Smooth muscle cell (in vitro differentiated cells): ENCODE measurements at regions not wholly inside any gene's neighbourhood (a gene's known extent, or its start where the extent isn't known, plus 50 kb on each side); places are given as distances from the start of the nearest gene placed in this dataset.

Experiments used
- DNase-seq: peaks from one replicate; lab custom pipeline; 2025; ENCODE audit not compliant: unreplicated experiment; lab: John Stamatoyannopoulos, UW
- H2AFZ ChIP-seq: fragments of 200-600 bp; sonication (generic); 2 replicates; pipeline ENCODE4 v1.6.0; 2016; ENCODE audit warnings: antibody characterized with exemption, low read depth, mild to moderate bottlenecking
- H3F3A ChIP-seq: fragments of 200-600 bp; sonication (generic); 2 replicates; pipeline ENCODE4 v1.6.0; 2017; ENCODE audit warnings: antibody characterized with exemption, low read depth
- H3K27ac ChIP-seq: fragments of 200-600 bp; sonication (generic); 2 replicates; pipeline ENCODE4 v1.5.1; 2016; ENCODE audit warnings: low read depth, mild to moderate bottlenecking
- H3K27me3 ChIP-seq: fragments of 200-600 bp; sonication (generic); 2 replicates; pipeline ENCODE4 v1.6.1; 2016; ENCODE audit warnings: low read depth, mild to moderate bottlenecking
- H3K36me3 ChIP-seq: fragments of 200-600 bp; sonication (generic); 2 replicates; pipeline ENCODE4 v1.5.1; 2016; ENCODE audit warnings: low read depth
- H3K4me1 ChIP-seq: fragments of 200-600 bp; sonication (generic); 2 replicates; pipeline ENCODE4 v1.5.1; 2016; ENCODE audit warnings: low read depth
- H3K4me2 ChIP-seq: fragments of 200-600 bp; sonication (generic); 2 replicates; pipeline ENCODE4 v1.6.0; 2016; ENCODE audit warnings: mild to moderate bottlenecking
- H3K4me3 ChIP-seq: fragments of 200-600 bp; sonication (generic); 2 replicates; pipeline ENCODE4 v1.5.1; 2016; ENCODE audit warnings: mild to moderate bottlenecking
- H3K79me2 ChIP-seq: fragments of 200-600 bp; sonication (generic); 2 replicates; pipeline ENCODE4 v1.6.0; 2016; ENCODE audit warnings: low read depth, mild to moderate bottlenecking
- H3K9ac ChIP-seq: fragments of 200-600 bp; sonication (generic); 2 replicates; pipeline ENCODE4 v1.6.0; 2016; ENCODE audit warnings: low read depth
- H3K9me3 ChIP-seq: fragments of 200-600 bp; sonication (generic); replicated peaks from 2 replicates; pipeline ENCODE4 v1.5.1; 2016; ENCODE audit warnings: low read depth
- H4K20me1 ChIP-seq: fragments of 200-600 bp; sonication (generic); 2 replicates; pipeline ENCODE4 v1.6.0; 2016; ENCODE audit warnings: low read depth
- CTCF ChIP-seq: fragments of 200-600 bp; sonication (generic); IDR thresholded peaks from 2 replicates; pipeline ENCODE4 v1.5.1; 2017; ENCODE audit warnings: borderline replicate concordance, mild to moderate bottlenecking, antibody characterized with exemption; ENCODE audit not compliant: insufficient read depth, poor library complexity, severe bottlenecking
- whole genome bisulfite sequencing: methylation state at CpG from one replicate; pipeline ENCODE4 v1.1.7; 2016; ENCODE audit warnings: low lambda C conversion rate; 5-methylcytosine and 5-hydroxymethylcytosine counted together

GRCh38 chr12:91632042-91632786 lies 449.6 kb upstream of the DCN start:
- H3F3A ChIP-seq, result no peaks in the 10 kb centered on the region

GRCh38 chr12:91630596-91631293 lies 448.1 kb upstream of the DCN start:
- Histone ChIP-seq H3K4me3 (no peak overlapping the region), H3K79me2 (no peaks in the 10 kb centered on the region), H3K27ac (no peak overlapping the region), H3K9me3 (no peaks in the 10 kb centered on the region), H3K36me3 (no peaks in the 10 kb centered on the region), H3K27me3 (no peaks in the 10 kb centered on the region), H3K9ac (no peak overlapping the region), H2AFZ (no peak overlapping the region), H3F3A (no peaks in the 10 kb centered on the region), H3K4me2 (no peak overlapping the region), H3K4me1 (peaks cover 2% of the 10 kb centered on the region), H4K20me1 (no peaks in the 10 kb centered on the region)
- TF ChIP-seq CTCF, result no peak
- 88% methylated on average over 3 of the region's 3 CpGs for WGBS
- no peak for DNase-seq

More at GRCh38 chr12:91632042-91632786, 449.6 kb upstream of the DCN start:
- no peak overlapping the region for H3K4me2 ChIP-seq
- H3K4me3 ChIP-seq, result no peak overlapping the region
- H3K27ac ChIP-seq, result no peak overlapping the region
- H3K9me3 ChIP-seq, result no peaks in the 10 kb centered on the region
- TF ChIP-seq CTCF, result no peak
- H4K20me1 ChIP-seq, result no peaks in the 10 kb centered on the region
- no peaks in the 10 kb centered on the region for H3K79me2 ChIP-seq
- peaks cover 4% of the 10 kb centered on the region for H3K4me1 ChIP-seq
- no peaks in the 10 kb centered on the region for H3K27me3 ChIP-seq
- no peak overlapping the region for H2AFZ ChIP-seq
- H3K9ac ChIP-seq, result no peak overlapping the region
- WGBS, result 93% methylated on average over 4 of the region's 4 CpGs
- no peaks in the 10 kb centered on the region for H3K36me3 ChIP-seq
- DNase-seq, result no peak

GRCh38 chr12:91630083-91630482 lies 447.5 kb upstream of the DCN start:
- no peak overlapping the region for H3K27ac ChIP-seq
- H3K9ac ChIP-seq, result no peak overlapping the region
- no peaks in the 10 kb centered on the region for H3F3A ChIP-seq
- H3K4me2 ChIP-seq, result no peak overlapping the region
- H3K9me3 ChIP-seq, result no peaks in the 10 kb centered on the region
- no peaks in the 10 kb centered on the region for H3K79me2 ChIP-seq
- H3K27me3 ChIP-seq, result no peaks in the 10 kb centered on the region
- DNase-seq, result no peak
- no peak overlapping the region for H2AFZ ChIP-seq
- no peak for TF ChIP-seq CTCF
- H3K4me3 ChIP-seq, result no peak overlapping the region
- H3K4me1 ChIP-seq, result no peaks in the 10 kb centered on the region
- H3K36me3 ChIP-seq, result no peaks in the 10 kb centered on the region
- WGBS, result 91% methylated on average over 5 of the region's 5 CpGs
- no peaks in the 10 kb centered on the region for H4K20me1 ChIP-seq

GRCh38 chr12:91629440-91629839 lies 446.8 kb upstream of the DCN start:
- H3K4me3 ChIP-seq, result no peak overlapping the region
- H3K9me3 ChIP-seq, result no peaks in the 10 kb centered on the region
- no peak for DNase-seq
- no peaks in the 10 kb centered on the region for H3K79me2 ChIP-seq
- no peak for TF ChIP-seq CTCF
- no peak overlapping the region for H3K4me2 ChIP-seq
- H3K27ac ChIP-seq, result no peak overlapping the region
- H3K4me1 ChIP-seq, result no peaks in the 10 kb centered on the region
- no peaks in the 10 kb centered on the region for H4K20me1 ChIP-seq
- no peaks in the 10 kb centered on the region for H3F3A ChIP-seq
- 78% methylated on average over 2 of the region's 2 CpGs for WGBS
- no peak overlapping the region for H2AFZ ChIP-seq
- H3K27me3 ChIP-seq, result no peaks in the 10 kb centered on the region
- H3K36me3 ChIP-seq, result no peaks in the 10 kb centered on the region
- no peak overlapping the region for H3K9ac ChIP-seq
